ENCODE measurements at regions not wholly inside any gene's neighbourhood (a gene's known extent, or its start where the extent isn't known, plus 50 kb on each side); places are given as distances from the start of the nearest gene placed in this dataset.

GRCh38 chr3:99388780-99389179 is 249.6 kb upstream of the COL8A1 start:
- TF ChIP-seq CTCF (IDR thresholded peaks at IDR 0.05; ENCODE audit: insufficient read depth, low read depth, low read length), result no peak
- TF ChIP-seq EZH2 (IDR thresholded peaks at IDR 0.05; ENCODE audit: insufficient read depth, low read length), result no peak
